ENCODE measurements at regions not wholly inside any gene's neighbourhood (a gene's known extent, or its start where the extent isn't known, plus 50 kb on each side); places are given as distances from the start of the nearest gene placed in this dataset.

- no peak for TF ChIP-seq CTCF (IDR thresholded peaks at IDR 0.05)
- no peak for TF ChIP-seq POLR2A (IDR thresholded peaks at IDR 0.05)
- no peaks in the 10 kb centered on the region for H3K4me1 ChIP-seq
- 72 to 75% methylated on average over 22 of the region's 22 CpGs for WGBS, 2 donors
- no peak overlapping the region for H3K27ac ChIP-seq
- H3K9me3 ChIP-seq, result no peaks in the 10 kb centered on the region
- no peak for DNase-seq
- H3K27me3 ChIP-seq, result no peaks in the 10 kb centered on the region
- intact Hi-C loops (cut with DNase I; ENCODE audit: low total_unique reads), result loop anchor here (10.0 kb wide), 1 partner anchor 841 kb away; no protein-coding TSS in a partner anchor
- no peak overlapping the region for H3K4me3 ChIP-seq
- H3K36me3 ChIP-seq (ENCODE audit: low read depth, missing control alignments), result no peaks in the 10 kb centered on the region
These were observed 171.7 kb upstream of the PFKP start for GRCh38 chr10:2895594-2896196.

- Histone ChIP-seq H3K9me3 (no peaks in the 10 kb centered on the region), H3K4me3 (no peak overlapping the region), H3K4me1 (no peaks in the 10 kb centered on the region), H3K36me3 (ENCODE audit: low read depth, missing control alignments) (no peaks in the 10 kb centered on the region), H3K27ac (no peak overlapping the region), H3K27me3 (no peaks in the 10 kb centered on the region)
- 89 to 91% methylated on average over 16 of the region's 16 CpGs for WGBS, 2 donors
- DNase-seq, result no peak
- intact Hi-C loops (cut with DNase I; ENCODE audit: low total_unique reads), result loop anchor here (10.0 kb wide), 1 partner anchor 839 kb away; no protein-coding TSS in a partner anchor
- TF ChIP-seq POLR2A (IDR thresholded peaks at IDR 0.05) (no peak), CTCF (IDR thresholded peaks at IDR 0.05) (no peak)
These were observed 173.4 kb upstream of the PFKP start for GRCh38 chr10:2893991-2894390.

- H3K4me3 ChIP-seq, result no peak overlapping the region
- no peaks in the 10 kb centered on the region for H3K9me3 ChIP-seq
- DNase-seq, result no peak
- intact Hi-C loops (cut with DNase I; ENCODE audit: low total_unique reads), result loop anchor here (10.0 kb wide), 1 partner anchor 839 kb away; no protein-coding TSS in a partner anchor
- no peak overlapping the region for H3K27ac ChIP-seq
- WGBS, 2 donors, result 86 to 90% methylated on average over 21 of the region's 21 CpGs
- no peaks in the 10 kb centered on the region for H3K4me1 ChIP-seq
- no peaks in the 10 kb centered on the region for H3K27me3 ChIP-seq
- no peaks in the 10 kb centered on the region for H3K36me3 ChIP-seq (ENCODE audit: low read depth, missing control alignments)
- no peak for TF ChIP-seq POLR2A (IDR thresholded peaks at IDR 0.05)
- TF ChIP-seq CTCF (IDR thresholded peaks at IDR 0.05), result no peak
These were observed 174.0 kb upstream of the PFKP start for GRCh38 chr10:2893158-2893845.

GRCh38 chr10:2891770-2892124 is 175.6 kb upstream of the PFKP start:
- WGBS, 2 donors, result 93 to 94% methylated on average over 5 of the region's 5 CpGs
- TF ChIP-seq CTCF (IDR thresholded peaks at IDR 0.05) (no peak), POLR2A (IDR thresholded peaks at IDR 0.05) (no peak)
- Histone ChIP-seq H3K4me3 (no peak overlapping the region), H3K36me3 (ENCODE audit: low read depth, missing control alignments) (no peaks in the 10 kb centered on the region), H3K27me3 (no peaks in the 10 kb centered on the region), H3K4me1 (no peaks in the 10 kb centered on the region), H3K27ac (no peak overlapping the region), H3K9me3 (no peaks in the 10 kb centered on the region)
- intact Hi-C loops (cut with DNase I; ENCODE audit: low total_unique reads), result loop anchor here (10.0 kb wide), 1 partner anchor 837 kb away; no protein-coding TSS in a partner anchor
- DNase-seq, result no peak
